Neural cell (in vitro differentiated cells): ENCODE measurements at regions not wholly inside any gene's neighbourhood (a gene's known extent, or its start where the extent isn't known, plus 50 kb on each side); places are given as distances from the start of the nearest gene placed in this dataset.

Experiments used
- H2AFZ ChIP-seq: fragments of 200-600, 300-800 bp; sonication (generic), shearing (Covaris generic); 2 replicates; pipeline ENCODE4 v1.6.0; 2014; ENCODE audit warnings: low read depth, mild to moderate bottlenecking, antibody characterized with exemption, low read length, moderate library complexity
- H3F3A ChIP-seq: fragments of 200-600 bp; shearing (Covaris generic); 2 replicates; pipeline ENCODE4 v1.6.1; 2016; ENCODE audit warnings: mild to moderate bottlenecking, moderate library complexity, mixed read lengths, antibody characterized with exemption, low read length; ENCODE audit not compliant: insufficient read depth, poor library complexity, severe bottlenecking
- H3K27ac ChIP-seq: fragments of 200-600, 300-800 bp; sonication (generic), shearing (Covaris generic); 2 replicates; pipeline ENCODE4 v1.5.1; 2014; ENCODE audit warnings: mild to moderate bottlenecking, low read length, moderate library complexity
- H3K27me3 ChIP-seq: fragments of 300-800, 200-600 bp; sonication (generic), shearing (Covaris generic); 2 replicates; pipeline ENCODE4 v1.6.0; 2014; ENCODE audit warnings: mild to moderate bottlenecking, low read depth, low read length, moderate library complexity; ENCODE audit not compliant: insufficient read depth
- H3K36me3 ChIP-seq: fragments of 300-800, 200-600 bp; sonication (generic), shearing (Covaris generic); 2 replicates; pipeline ENCODE4 v1.5.1; 2014; ENCODE audit warnings: mild to moderate bottlenecking, antibody characterized with exemption, low read length, moderate library complexity; ENCODE audit not compliant: insufficient read depth
- H3K4me2 ChIP-seq: fragments of 300-800, 200-600 bp; sonication (generic), shearing (Covaris generic); 2 replicates; pipeline ENCODE4 v1.6.0; 2014; ENCODE audit warnings: mild to moderate bottlenecking, low read length
- H3K4me3 ChIP-seq: fragments of 300-800, 200-600 bp; sonication (generic), shearing (Covaris generic); 2 replicates; pipeline ENCODE4 v1.5.1; 2014; ENCODE audit warnings: mild to moderate bottlenecking, low read length, moderate library complexity
- H3K79me2 ChIP-seq: fragments of 200-600 bp; shearing (Covaris generic); replicated peaks from 2 replicates; pipeline ENCODE4 v1.6.0; 2014; ENCODE audit warnings: mild to moderate bottlenecking, low read length, moderate library complexity; ENCODE audit not compliant: insufficient read depth
- H3K9ac ChIP-seq: fragments of 300-800, 200-600 bp; sonication (generic), shearing (Covaris generic); 2 replicates; pipeline ENCODE4 v1.6.1; 2016; ENCODE audit warnings: mild to moderate bottlenecking, low read length, mixed read lengths
- H3K9me2 ChIP-seq: fragments of 200-600 bp; shearing (Covaris generic); 2 replicates; pipeline ENCODE4 v1.6.1; 2016; ENCODE audit warnings: mild to moderate bottlenecking, low read length, mixed read lengths; ENCODE audit not compliant: insufficient read depth
- H3K9me3 ChIP-seq: fragments of 200-600, 300-800 bp; sonication (generic), shearing (Covaris generic); 2 replicates; pipeline ENCODE4 v1.6.1; 2016; ENCODE audit warnings: mild to moderate bottlenecking, mixed run types, low read length, moderate library complexity, mixed read lengths
- H4K20me1 ChIP-seq: fragments of 200-600 bp; shearing (Covaris generic); 2 replicates; pipeline ENCODE4 v1.6.1; 2016; ENCODE audit warnings: mild to moderate bottlenecking, mixed run types; ENCODE audit not compliant: insufficient read depth
- EP300 ChIP-seq: fragments of 450-650 bp; conservative IDR thresholded peaks from 2 replicates; pipeline ENCODE4 v1.6.1; 2014; ENCODE audit warnings: antibody characterized with exemption, mild to moderate bottlenecking, moderate library complexity; ENCODE audit not compliant: poor library complexity, severe bottlenecking
- EZH2 ChIP-seq: fragments of 200-600, 300-800 bp; shearing (Covaris generic), sonication (generic); IDR thresholded peaks from 2 replicates; pipeline ENCODE4 v1.6.1; 2014; ENCODE audit warnings: antibody characterized with exemption, low read length, borderline replicate concordance, mild to moderate bottlenecking; ENCODE audit not compliant: insufficient read depth, poor library complexity, severe bottlenecking
- MXI1 ChIP-seq: fragments of 450-650 bp; conservative IDR thresholded peaks from 2 replicates; pipeline ENCODE4 v1.6.1; 2014; ENCODE audit warnings: antibody characterized with exemption, mild to moderate bottlenecking; ENCODE audit not compliant: poor library complexity, severe bottlenecking
- POLR2AphosphoS5 ChIP-seq: IDR thresholded peaks from 2 replicates; pipeline ENCODE4 v1.6.1; 2012
- RAD21 ChIP-seq: fragments of 450-650 bp; conservative IDR thresholded peaks from 2 replicates; pipeline ENCODE4 v1.6.1; 2014; ENCODE audit warnings: antibody characterized with exemption, mild to moderate bottlenecking, moderate library complexity
- SMC3 ChIP-seq: fragments of 450-650 bp; conservative IDR thresholded peaks from 2 replicates; pipeline ENCODE4 v1.6.1; 2014; ENCODE audit warnings: antibody characterized with exemption, mild to moderate bottlenecking, moderate library complexity; ENCODE audit not compliant: poor library complexity
- TAF1 ChIP-seq: IDR thresholded peaks from 2 replicates; pipeline ENCODE4 v1.6.1; 2012; ENCODE audit warnings: low read depth
- TF ChIP-seq, protein P1 (sequence below): IDR thresholded peaks from 2 replicates; pipeline ENCODE4 v1.6.1; 2012; ENCODE audit warnings: borderline replicate concordance
- TF ChIP-seq, protein P2 (sequence below): fragments of 450-650 bp; IDR thresholded peaks from 2 replicates; pipeline ENCODE4 v1.5.1; 2014; ENCODE audit warnings: antibody characterized with exemption, mild to moderate bottlenecking, moderate library complexity; ENCODE audit not compliant: poor library complexity, severe bottlenecking

DNA sequence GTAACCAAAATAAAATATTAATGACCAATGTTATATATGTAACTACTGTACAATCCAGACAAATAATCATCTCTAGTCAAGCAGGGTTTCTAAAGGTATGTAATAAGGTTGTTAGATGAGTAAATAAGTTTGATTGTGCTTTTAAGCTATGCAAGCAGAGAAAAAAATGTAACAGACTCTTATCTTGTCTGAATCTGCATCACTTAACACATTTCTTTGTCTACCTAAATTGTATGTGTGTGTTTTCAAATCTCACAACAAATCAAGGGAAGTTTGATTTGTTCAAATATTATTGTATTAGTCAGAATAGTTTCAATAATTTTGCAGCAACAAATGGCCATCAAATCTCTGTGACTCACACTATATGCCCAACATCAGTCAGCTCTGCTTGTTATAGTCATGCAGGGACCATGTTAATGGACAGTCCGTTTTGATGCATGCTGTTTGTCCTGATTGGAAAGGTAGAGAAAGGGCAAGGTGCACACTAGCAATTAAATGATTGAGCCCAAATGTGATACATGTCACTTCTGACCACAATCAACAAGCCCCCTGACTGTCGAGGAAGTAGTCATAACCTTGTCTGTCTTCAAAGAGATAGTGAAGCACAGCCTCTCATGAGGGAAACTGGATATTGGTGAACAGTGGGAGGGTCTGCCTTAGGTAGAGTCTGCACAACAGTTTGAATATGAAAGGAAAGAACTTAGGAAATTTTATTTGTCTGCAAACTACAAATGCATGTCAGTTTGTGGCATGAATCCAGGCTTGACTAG, 349.4 kb upstream of the SATB1 start:
- Histone ChIP-seq H3K36me3 (no peaks in the 10 kb centered on the region), H3K27ac (no peak overlapping the region), H3K4me2 (no peak overlapping the region), H3F3A (no peaks in the 10 kb centered on the region), H3K9me2 (no peaks in the 10 kb centered on the region), H3K79me2 (no peaks in the 10 kb centered on the region), H2AFZ (no peak overlapping the region), H3K9ac (no peak overlapping the region), H3K27me3 (no peaks in the 10 kb centered on the region), H3K4me3 (no peak overlapping the region), H3K9me3 (no peaks in the 10 kb centered on the region), H4K20me1 (no peaks in the 10 kb centered on the region)
- no peak for TF ChIP-seq POLR2AphosphoS5
- TF ChIP-seq EP300, result no peak
- no peak for TF ChIP-seq SMC3
- no peak for TF ChIP-seq RAD21
- TF ChIP-seq EZH2, result no peak
- no peak for TF ChIP-seq TAF1
- TF ChIP-seq MXI1, result no peak
- TF ChIP-seq, protein P1, sequence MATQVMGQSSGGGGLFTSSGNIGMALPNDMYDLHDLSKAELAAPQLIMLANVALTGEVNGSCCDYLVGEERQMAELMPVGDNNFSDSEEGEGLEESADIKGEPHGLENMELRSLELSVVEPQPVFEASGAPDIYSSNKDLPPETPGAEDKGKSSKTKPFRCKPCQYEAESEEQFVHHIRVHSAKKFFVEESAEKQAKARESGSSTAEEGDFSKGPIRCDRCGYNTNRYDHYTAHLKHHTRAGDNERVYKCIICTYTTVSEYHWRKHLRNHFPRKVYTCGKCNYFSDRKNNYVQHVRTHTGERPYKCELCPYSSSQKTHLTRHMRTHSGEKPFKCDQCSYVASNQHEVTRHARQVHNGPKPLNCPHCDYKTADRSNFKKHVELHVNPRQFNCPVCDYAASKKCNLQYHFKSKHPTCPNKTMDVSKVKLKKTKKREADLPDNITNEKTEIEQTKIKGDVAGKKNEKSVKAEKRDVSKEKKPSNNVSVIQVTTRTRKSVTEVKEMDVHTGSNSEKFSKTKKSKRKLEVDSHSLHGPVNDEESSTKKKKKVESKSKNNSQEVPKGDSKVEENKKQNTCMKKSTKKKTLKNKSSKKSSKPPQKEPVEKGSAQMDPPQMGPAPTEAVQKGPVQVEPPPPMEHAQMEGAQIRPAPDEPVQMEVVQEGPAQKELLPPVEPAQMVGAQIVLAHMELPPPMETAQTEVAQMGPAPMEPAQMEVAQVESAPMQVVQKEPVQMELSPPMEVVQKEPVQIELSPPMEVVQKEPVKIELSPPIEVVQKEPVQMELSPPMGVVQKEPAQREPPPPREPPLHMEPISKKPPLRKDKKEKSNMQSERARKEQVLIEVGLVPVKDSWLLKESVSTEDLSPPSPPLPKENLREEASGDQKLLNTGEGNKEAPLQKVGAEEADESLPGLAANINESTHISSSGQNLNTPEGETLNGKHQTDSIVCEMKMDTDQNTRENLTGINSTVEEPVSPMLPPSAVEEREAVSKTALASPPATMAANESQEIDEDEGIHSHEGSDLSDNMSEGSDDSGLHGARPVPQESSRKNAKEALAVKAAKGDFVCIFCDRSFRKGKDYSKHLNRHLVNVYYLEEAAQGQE, result no peak
- TF ChIP-seq, protein P2, sequence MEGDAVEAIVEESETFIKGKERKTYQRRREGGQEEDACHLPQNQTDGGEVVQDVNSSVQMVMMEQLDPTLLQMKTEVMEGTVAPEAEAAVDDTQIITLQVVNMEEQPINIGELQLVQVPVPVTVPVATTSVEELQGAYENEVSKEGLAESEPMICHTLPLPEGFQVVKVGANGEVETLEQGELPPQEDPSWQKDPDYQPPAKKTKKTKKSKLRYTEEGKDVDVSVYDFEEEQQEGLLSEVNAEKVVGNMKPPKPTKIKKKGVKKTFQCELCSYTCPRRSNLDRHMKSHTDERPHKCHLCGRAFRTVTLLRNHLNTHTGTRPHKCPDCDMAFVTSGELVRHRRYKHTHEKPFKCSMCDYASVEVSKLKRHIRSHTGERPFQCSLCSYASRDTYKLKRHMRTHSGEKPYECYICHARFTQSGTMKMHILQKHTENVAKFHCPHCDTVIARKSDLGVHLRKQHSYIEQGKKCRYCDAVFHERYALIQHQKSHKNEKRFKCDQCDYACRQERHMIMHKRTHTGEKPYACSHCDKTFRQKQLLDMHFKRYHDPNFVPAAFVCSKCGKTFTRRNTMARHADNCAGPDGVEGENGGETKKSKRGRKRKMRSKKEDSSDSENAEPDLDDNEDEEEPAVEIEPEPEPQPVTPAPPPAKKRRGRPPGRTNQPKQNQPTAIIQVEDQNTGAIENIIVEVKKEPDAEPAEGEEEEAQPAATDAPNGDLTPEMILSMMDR, result no peak

DNA sequence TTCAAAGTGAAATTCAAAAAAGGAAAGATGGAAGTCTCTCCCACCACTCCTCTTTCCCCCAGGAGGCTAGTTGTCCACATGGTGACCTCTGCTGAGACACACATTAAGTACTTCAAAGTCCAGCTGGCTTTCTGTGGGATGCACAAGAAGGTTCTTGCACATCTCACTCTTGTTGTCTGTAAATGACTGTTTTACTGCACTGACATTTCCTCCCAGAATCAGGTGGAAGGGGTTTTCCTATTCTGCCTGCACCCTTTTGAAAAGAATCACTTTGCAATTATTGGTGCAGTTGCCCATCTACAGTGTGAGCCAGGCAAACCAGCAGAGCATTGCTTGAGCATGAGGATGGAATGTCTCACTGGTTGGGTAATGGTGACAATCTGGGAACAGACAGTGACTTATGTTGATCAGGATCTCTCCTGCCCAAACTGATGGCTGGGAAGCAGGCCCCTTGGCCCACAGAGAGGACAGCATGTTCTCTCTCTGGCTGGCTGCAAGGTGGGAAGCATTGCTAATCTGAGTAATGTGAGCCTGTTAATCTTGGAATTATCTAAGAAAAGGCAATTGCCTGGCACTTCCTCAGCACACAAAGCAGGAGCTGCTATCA, 347.7 kb upstream of the SATB1 start:
- H3K4me2 ChIP-seq, result no peak overlapping the region
- H3K9me3 ChIP-seq, result no peaks in the 10 kb centered on the region
- no peaks in the 10 kb centered on the region for H3K27me3 ChIP-seq
- no peak overlapping the region for H3K27ac ChIP-seq
- TF ChIP-seq, protein P2, result no peak
- TF ChIP-seq EZH2 (no peak), EP300 (no peak), TAF1 (no peak), SMC3 (no peak), POLR2AphosphoS5 (no peak), MXI1 (no peak), RAD21 (no peak)
- TF ChIP-seq, protein P1, result no peak
- no peak overlapping the region for H2AFZ ChIP-seq
- no peaks in the 10 kb centered on the region for H3F3A ChIP-seq
- H3K4me3 ChIP-seq, result no peak overlapping the region
- no peak overlapping the region for H3K9ac ChIP-seq
- no peaks in the 10 kb centered on the region for H4K20me1 ChIP-seq
- H3K79me2 ChIP-seq, result no peaks in the 10 kb centered on the region
- H3K36me3 ChIP-seq, result no peaks in the 10 kb centered on the region
- H3K9me2 ChIP-seq, result no peaks in the 10 kb centered on the region
